ENCODE measurements at regions not wholly inside any gene's neighbourhood (a gene's known extent, or its start where the extent isn't known, plus 50 kb on each side); places are given as distances from the start of the nearest gene placed in this dataset.

DNA sequence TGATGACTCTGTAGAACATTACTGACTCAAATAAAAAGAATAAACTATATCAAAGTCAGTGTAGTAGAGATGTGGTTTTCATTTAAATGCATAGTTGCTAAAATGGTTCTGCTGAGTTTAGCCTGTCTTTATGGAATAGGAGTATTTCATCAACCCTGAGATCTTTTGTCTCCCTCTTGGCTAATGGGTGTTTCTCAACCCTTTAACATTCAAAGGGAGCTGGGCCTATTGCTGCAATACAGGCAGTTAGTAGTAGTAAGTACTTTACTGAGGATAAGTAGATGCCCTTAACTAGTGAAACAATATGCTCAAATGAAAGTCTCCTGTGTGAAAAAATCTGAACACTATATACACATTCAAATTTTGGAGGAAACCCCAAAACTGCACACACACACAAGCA is 184.7 kb upstream of the TTC14 start:
- Histone ChIP-seq H3K4me2 (ENCODE audit: control insufficient read depth, insufficient read depth) (no peak overlapping the region), H4K20me1 (ENCODE audit: control insufficient read depth, insufficient read depth) (no peaks in the 10 kb centered on the region), H2AFZ (ENCODE audit: control insufficient read depth, low read depth, low read length) (no peak overlapping the region), H3K27me3 (replicated peaks in 1 of 2; ENCODE audit: control insufficient read depth in 2 of 2, insufficient read depth in 2 of 2, low read length in 1 of 2) (no peaks in the 10 kb centered on the region), H3K79me2 (ENCODE audit: control insufficient read depth, insufficient read depth, low read length) (no peaks in the 10 kb centered on the region), H3K4me1 (ENCODE audit: control insufficient read depth, insufficient read depth, low read length) (no peaks in the 10 kb centered on the region), H3K9me3 (replicated peaks; ENCODE audit: control insufficient read depth, insufficient read depth, low read length) (no peaks in the 10 kb centered on the region), H3K4me3 (no peak overlapping the region), H3K9ac (ENCODE audit: control insufficient read depth, insufficient read depth, low read length) (no peak overlapping the region), H3K27ac (ENCODE audit: control insufficient read depth, insufficient read depth) (no peak overlapping the region), H3K36me3 (ENCODE audit: control insufficient read depth in 2 of 2, insufficient read depth in 2 of 2, low read length in 1 of 2) (no peaks in the 10 kb centered on the region)
- RAD21 ChIA-PET (ENCODE audit: unreplicated experiment) = no interaction called here
- CTCF ChIA-PET = no interaction called here
- POLR2A ChIA-PET = no interaction called here
- no peak for DNase-seq (ENCODE audit: low read depth, low spot score)
- TF ChIP-seq, protein P1, sequence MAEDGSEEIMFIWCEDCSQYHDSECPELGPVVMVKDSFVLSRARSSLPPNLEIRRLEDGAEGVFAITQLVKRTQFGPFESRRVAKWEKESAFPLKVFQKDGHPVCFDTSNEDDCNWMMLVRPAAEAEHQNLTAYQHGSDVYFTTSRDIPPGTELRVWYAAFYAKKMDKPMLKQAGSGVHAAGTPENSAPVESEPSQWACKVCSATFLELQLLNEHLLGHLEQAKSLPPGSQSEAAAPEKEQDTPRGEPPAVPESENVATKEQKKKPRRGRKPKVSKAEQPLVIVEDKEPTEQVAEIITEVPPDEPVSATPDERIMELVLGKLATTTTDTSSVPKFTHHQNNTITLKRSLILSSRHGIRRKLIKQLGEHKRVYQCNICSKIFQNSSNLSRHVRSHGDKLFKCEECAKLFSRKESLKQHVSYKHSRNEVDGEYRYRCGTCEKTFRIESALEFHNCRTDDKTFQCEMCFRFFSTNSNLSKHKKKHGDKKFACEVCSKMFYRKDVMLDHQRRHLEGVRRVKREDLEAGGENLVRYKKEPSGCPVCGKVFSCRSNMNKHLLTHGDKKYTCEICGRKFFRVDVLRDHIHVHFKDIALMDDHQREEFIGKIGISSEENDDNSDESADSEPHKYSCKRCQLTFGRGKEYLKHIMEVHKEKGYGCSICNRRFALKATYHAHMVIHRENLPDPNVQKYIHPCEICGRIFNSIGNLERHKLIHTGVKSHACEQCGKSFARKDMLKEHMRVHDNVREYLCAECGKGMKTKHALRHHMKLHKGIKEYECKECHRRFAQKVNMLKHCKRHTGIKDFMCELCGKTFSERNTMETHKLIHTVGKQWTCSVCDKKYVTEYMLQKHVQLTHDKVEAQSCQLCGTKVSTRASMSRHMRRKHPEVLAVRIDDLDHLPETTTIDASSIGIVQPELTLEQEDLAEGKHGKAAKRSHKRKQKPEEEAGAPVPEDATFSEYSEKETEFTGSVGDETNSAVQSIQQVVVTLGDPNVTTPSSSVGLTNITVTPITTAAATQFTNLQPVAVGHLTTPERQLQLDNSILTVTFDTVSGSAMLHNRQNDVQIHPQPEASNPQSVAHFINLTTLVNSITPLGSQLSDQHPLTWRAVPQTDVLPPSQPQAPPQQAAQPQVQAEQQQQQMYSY (CRISPR knock-in tag; IDR thresholded peaks at IDR 0.05) = no peak
- TF ChIP-seq NKRF (conservative IDR thresholded peaks at IDR 0.05) = no peak
- TF ChIP-seq SREBF1 (IDR thresholded peaks at IDR 0.05; ENCODE audit: low read length) = no peak
- TF ChIP-seq EZH2 (IDR thresholded peaks at IDR 0.05; ENCODE audit: borderline replicate concordance, control insufficient read depth, low read depth, low read length) = no peak
- TF ChIP-seq EP300 (IDR thresholded peaks at IDR 0.05; ENCODE audit: borderline replicate concordance in 1 of 2, control insufficient read depth in 1 of 2, low read depth in 2 of 2, low read length in 2 of 2) = no peak
- TF ChIP-seq KDM1A (IDR thresholded peaks at IDR 0.05; ENCODE audit: borderline replicate concordance) = no peak
- TF ChIP-seq KAT2A (conservative IDR thresholded peaks at IDR 0.05; ENCODE audit: control insufficient read depth, low read depth, low read length) = no peak
- TF ChIP-seq SREBF2 (IDR thresholded peaks at IDR 0.05; ENCODE audit: low read length) = no peak
- no peak for TF ChIP-seq NFYA (IDR thresholded peaks at IDR 0.05; ENCODE audit: borderline replicate concordance, low read depth, low read length)
- no peak for TF ChIP-seq MAX (IDR thresholded peaks at IDR 0.05; ENCODE audit: low read depth, low read length)
- no TSS peak for BruUV-seq (replicated peaks)
- intact Hi-C loops (cut with micrococcal nuclease; ENCODE audit: unreplicated experiment) = no loop called here
- in situ Hi-C loops (cut with MboI) = no loop called here
- ATAC-seq = no peak
- SMC1A ChIA-PET (ENCODE audit: uncharacterized antibody, unreplicated experiment) = interaction anchor here (1.3 kb wide), 1 partner anchor 25 kb away, joined by 3 read pairs; no protein-coding TSS in a partner anchor
- no peak for FAIRE-seq

Data from GM12878 (cell line).